ENCODE measurements at regions not wholly inside any gene's neighbourhood (a gene's known extent, or its start where the extent isn't known, plus 50 kb on each side); places are given as distances from the start of the nearest gene placed in this dataset.

DNA sequence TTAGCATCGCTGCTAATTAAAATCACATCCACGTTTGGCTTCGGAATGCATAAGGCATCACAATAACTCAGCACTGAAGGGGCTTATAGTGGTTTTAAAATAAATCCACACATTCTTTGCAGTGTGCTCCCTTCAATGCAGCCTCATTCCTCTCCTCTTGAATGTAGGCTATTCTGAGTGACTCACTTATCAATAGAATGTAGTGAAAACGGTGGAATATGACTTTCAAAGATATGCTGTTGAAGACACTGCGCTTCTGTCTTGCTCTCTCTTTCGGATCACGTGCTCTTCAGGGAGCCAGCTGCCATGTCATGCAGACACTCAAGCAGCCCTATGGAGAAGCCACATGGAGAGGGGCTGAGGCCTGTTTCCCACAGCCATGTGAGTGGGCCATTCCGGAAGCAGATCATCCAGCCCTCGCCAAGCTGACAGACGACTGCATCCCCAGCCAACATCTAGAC, 87.4 kb downstream of the CRYGS start:
- Histone ChIP-seq H3K27me3 (ENCODE audit: low read depth) (no peaks in the 10 kb centered on the region), H3K36me3 (no peaks in the 10 kb centered on the region), H3K27ac (replicated peaks) (no peak overlapping the region), H3K4me3 (no peak overlapping the region), H3K9me3 (replicated peaks) (no peaks in the 10 kb centered on the region), H3K4me1 (no peaks in the 10 kb centered on the region)
- intact Hi-C loops (cut with micrococcal nuclease): no loop called here
- no peak for DNase-seq
- TF ChIP-seq, protein P1, sequence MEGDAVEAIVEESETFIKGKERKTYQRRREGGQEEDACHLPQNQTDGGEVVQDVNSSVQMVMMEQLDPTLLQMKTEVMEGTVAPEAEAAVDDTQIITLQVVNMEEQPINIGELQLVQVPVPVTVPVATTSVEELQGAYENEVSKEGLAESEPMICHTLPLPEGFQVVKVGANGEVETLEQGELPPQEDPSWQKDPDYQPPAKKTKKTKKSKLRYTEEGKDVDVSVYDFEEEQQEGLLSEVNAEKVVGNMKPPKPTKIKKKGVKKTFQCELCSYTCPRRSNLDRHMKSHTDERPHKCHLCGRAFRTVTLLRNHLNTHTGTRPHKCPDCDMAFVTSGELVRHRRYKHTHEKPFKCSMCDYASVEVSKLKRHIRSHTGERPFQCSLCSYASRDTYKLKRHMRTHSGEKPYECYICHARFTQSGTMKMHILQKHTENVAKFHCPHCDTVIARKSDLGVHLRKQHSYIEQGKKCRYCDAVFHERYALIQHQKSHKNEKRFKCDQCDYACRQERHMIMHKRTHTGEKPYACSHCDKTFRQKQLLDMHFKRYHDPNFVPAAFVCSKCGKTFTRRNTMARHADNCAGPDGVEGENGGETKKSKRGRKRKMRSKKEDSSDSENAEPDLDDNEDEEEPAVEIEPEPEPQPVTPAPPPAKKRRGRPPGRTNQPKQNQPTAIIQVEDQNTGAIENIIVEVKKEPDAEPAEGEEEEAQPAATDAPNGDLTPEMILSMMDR (IDR thresholded peaks at IDR 0.05; ENCODE audit: borderline replicate concordance): no peak

- Histone ChIP-seq H3K9me3 (replicated peaks) (no peaks in the 10 kb centered on the region), H3K36me3 (no peaks in the 10 kb centered on the region), H3K27ac (replicated peaks) (no peak overlapping the region), H3K4me1 (no peaks in the 10 kb centered on the region), H3K27me3 (ENCODE audit: low read depth) (no peaks in the 10 kb centered on the region), H3K4me3 (no peak overlapping the region)
- intact Hi-C loops (cut with micrococcal nuclease): no loop called here
- TF ChIP-seq, protein P1 (IDR thresholded peaks at IDR 0.05; ENCODE audit: borderline replicate concordance): no peak
- no peak for DNase-seq
Measured at GRCh38 chr3:186454881-186455703, 89.1 kb downstream of the CRYGS start.

GRCh38 chr3:186453531-186453930, 90.6 kb downstream of the CRYGS start:
- Histone ChIP-seq H3K36me3 (no peaks in the 10 kb centered on the region), H3K27me3 (ENCODE audit: low read depth) (no peaks in the 10 kb centered on the region), H3K4me1 (no peaks in the 10 kb centered on the region), H3K27ac (replicated peaks) (no peak overlapping the region), H3K9me3 (replicated peaks) (no peaks in the 10 kb centered on the region), H3K4me3 (no peak overlapping the region)
- DNase-seq: no peak
- TF ChIP-seq, protein P1 (IDR thresholded peaks at IDR 0.05; ENCODE audit: borderline replicate concordance): no peak
- intact Hi-C loops (cut with micrococcal nuclease): no loop called here

GRCh38 chr3:186452517-186452916, 90.5 kb upstream of the DGKG start:
- DNase-seq: no peak

GRCh38 chr3:186451371-186451770, 89.3 kb upstream of the DGKG start:
- Histone ChIP-seq H3K36me3 (no peaks in the 10 kb centered on the region), H3K27ac (replicated peaks) (no peak overlapping the region), H3K27me3 (ENCODE audit: low read depth) (no peaks in the 10 kb centered on the region), H3K4me3 (no peak overlapping the region), H3K9me3 (replicated peaks) (no peaks in the 10 kb centered on the region), H3K4me1 (no peaks in the 10 kb centered on the region)
- intact Hi-C loops (cut with micrococcal nuclease): no loop called here
- TF ChIP-seq, protein P1 (IDR thresholded peaks at IDR 0.05; ENCODE audit: borderline replicate concordance): no peak
- DNase-seq: no peak

More at GRCh38 chr3:186452517-186452916, 90.5 kb upstream of the DGKG start:
- Histone ChIP-seq H3K4me3 (no peak overlapping the region), H3K27me3 (ENCODE audit: low read depth) (no peaks in the 10 kb centered on the region), H3K9me3 (replicated peaks) (no peaks in the 10 kb centered on the region), H3K27ac (replicated peaks) (no peak overlapping the region), H3K36me3 (no peaks in the 10 kb centered on the region), H3K4me1 (no peaks in the 10 kb centered on the region)
- TF ChIP-seq, protein P1 (IDR thresholded peaks at IDR 0.05; ENCODE audit: borderline replicate concordance): no peak
- intact Hi-C loops (cut with micrococcal nuclease): no loop called here

Data from left ventricle myocardium inferior (tissue), 1 donor.